ENCODE measurements at regions not wholly inside any gene's neighbourhood (a gene's known extent, or its start where the extent isn't known, plus 50 kb on each side); places are given as distances from the start of the nearest gene placed in this dataset.

GRCh38 chr2:105186967-105187498, 54.5 kb upstream of the GPR45 start:
- TF ChIP-seq CTCF (IDR thresholded peaks at IDR 0.05 in 8 of 11, conservative IDR thresholded peaks at IDR 0.05 in 3 of 11) = no peak
- TF ChIP-seq POLR2AphosphoS5 (IDR thresholded peaks at IDR 0.05) = no peak
- no peak for TF ChIP-seq POLR2A (IDR thresholded peaks at IDR 0.05)
